Endothelial cell (in vitro differentiated cells): ENCODE measurements at regions not wholly inside any gene's neighbourhood (a gene's known extent, or its start where the extent isn't known, plus 50 kb on each side); places are given as distances from the start of the nearest gene placed in this dataset.

Experiments
- DNase-seq: peaks from one replicate; pipeline ENCODE4 v3.0.0; 2021; ENCODE audit warnings: low spot score
- H3K27ac Mint-ChIP-seq: one replicate; pipeline ENCODE4 v1.8.0; 2021; ENCODE audit warnings: mixed read lengths, inconsistent platforms; ENCODE audit not compliant: unreplicated experiment
- H3K27me3 Mint-ChIP-seq: one replicate; pipeline ENCODE4 v1.8.0; 2021; ENCODE audit warnings: mild to moderate bottlenecking, moderate library complexity, mixed read lengths, inconsistent platforms; ENCODE audit not compliant: unreplicated experiment
- H3K36me3 Mint-ChIP-seq: one replicate; pipeline ENCODE4 v1.8.0; 2021; ENCODE audit warnings: mild to moderate bottlenecking, low read depth, mixed read lengths, inconsistent platforms; ENCODE audit not compliant: unreplicated experiment
- H3K4me1 Mint-ChIP-seq: one replicate; pipeline ENCODE4 v1.8.0; 2021; ENCODE audit warnings: mild to moderate bottlenecking, mixed read lengths, inconsistent platforms; ENCODE audit not compliant: unreplicated experiment
- H3K4me3 Mint-ChIP-seq: one replicate; pipeline ENCODE4 v1.8.0; 2021; ENCODE audit warnings: mild to moderate bottlenecking, mixed read lengths, inconsistent platforms; ENCODE audit not compliant: unreplicated experiment
- H3K9me3 Mint-ChIP-seq: one replicate; pipeline ENCODE4 v1.8.0; 2021; ENCODE audit warnings: mixed read lengths, inconsistent platforms; ENCODE audit not compliant: unreplicated experiment
- TF ChIP-seq, protein P1 (sequence below): fragments of 200-600 bp; sonication (generic); IDR thresholded peaks from one replicate; pipeline ENCODE4 v1.5.0; 2021; ENCODE audit warnings: antibody characterized with exemption; ENCODE audit not compliant: unreplicated experiment

GRCh38 chr2:192888109-192888508 is 693.4 kb upstream of the TMEFF2 start:
- H3K36me3 Mint-ChIP-seq = peaks cover 4% of the 10 kb centered on the region
- no peaks in the 10 kb centered on the region for H3K9me3 Mint-ChIP-seq
- no peak overlapping the region for H3K27ac Mint-ChIP-seq
- H3K4me1 Mint-ChIP-seq = peaks cover 4% of the 10 kb centered on the region
- H3K4me3 Mint-ChIP-seq = no peak overlapping the region
- TF ChIP-seq, protein P1, sequence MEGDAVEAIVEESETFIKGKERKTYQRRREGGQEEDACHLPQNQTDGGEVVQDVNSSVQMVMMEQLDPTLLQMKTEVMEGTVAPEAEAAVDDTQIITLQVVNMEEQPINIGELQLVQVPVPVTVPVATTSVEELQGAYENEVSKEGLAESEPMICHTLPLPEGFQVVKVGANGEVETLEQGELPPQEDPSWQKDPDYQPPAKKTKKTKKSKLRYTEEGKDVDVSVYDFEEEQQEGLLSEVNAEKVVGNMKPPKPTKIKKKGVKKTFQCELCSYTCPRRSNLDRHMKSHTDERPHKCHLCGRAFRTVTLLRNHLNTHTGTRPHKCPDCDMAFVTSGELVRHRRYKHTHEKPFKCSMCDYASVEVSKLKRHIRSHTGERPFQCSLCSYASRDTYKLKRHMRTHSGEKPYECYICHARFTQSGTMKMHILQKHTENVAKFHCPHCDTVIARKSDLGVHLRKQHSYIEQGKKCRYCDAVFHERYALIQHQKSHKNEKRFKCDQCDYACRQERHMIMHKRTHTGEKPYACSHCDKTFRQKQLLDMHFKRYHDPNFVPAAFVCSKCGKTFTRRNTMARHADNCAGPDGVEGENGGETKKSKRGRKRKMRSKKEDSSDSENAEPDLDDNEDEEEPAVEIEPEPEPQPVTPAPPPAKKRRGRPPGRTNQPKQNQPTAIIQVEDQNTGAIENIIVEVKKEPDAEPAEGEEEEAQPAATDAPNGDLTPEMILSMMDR = no peak
- no peak for DNase-seq
- no peaks in the 10 kb centered on the region for H3K27me3 Mint-ChIP-seq

DNA sequence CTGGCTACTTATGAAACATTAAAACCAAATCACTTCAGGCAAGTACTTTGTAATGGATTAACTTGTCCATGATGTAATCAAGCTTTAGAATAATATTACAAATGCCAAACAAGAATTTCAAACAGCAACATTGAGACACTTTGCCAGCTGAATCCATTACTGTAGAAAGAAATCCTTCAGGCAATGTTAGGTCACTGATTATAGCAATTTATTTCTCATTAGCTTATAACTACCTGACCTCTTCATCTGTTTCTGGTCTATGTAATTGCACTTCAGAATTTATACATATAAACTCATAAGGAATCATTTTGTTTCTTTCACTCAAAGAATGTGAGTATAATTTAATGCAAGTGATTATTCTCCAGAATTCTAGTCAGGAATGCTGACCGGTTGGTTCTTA is 692.6 kb upstream of the TMEFF2 start:
- TF ChIP-seq, protein P1 = no peak
- no peaks in the 10 kb centered on the region for H3K36me3 Mint-ChIP-seq

GRCh38 chr2:192886636-192887035 is 691.9 kb upstream of the TMEFF2 start:
- peaks cover 4% of the 10 kb centered on the region for H3K4me1 Mint-ChIP-seq
- no peak overlapping the region for H3K4me3 Mint-ChIP-seq
- TF ChIP-seq, protein P1 = no peak
- H3K36me3 Mint-ChIP-seq = no peaks in the 10 kb centered on the region
- no peak for DNase-seq
- no peaks in the 10 kb centered on the region for H3K9me3 Mint-ChIP-seq
- H3K27ac Mint-ChIP-seq = no peak overlapping the region
- no peaks in the 10 kb centered on the region for H3K27me3 Mint-ChIP-seq

More for the DNA sequence above, 692.6 kb upstream of the TMEFF2 start:
- Mint-ChIP-seq H3K4me1 (peaks cover 4% of the 10 kb centered on the region), H3K27me3 (no peaks in the 10 kb centered on the region), H3K4me3 (no peak overlapping the region), H3K9me3 (no peaks in the 10 kb centered on the region), H3K27ac (no peak overlapping the region)
- no peak for DNase-seq

GRCh38 chr2:192885569-192886160 is 690.9 kb upstream of the TMEFF2 start:
- TF ChIP-seq, protein P1 = no peak
- H3K27me3 Mint-ChIP-seq = peaks cover 1% of the 10 kb centered on the region
- no peak overlapping the region for H3K4me3 Mint-ChIP-seq
- H3K27ac Mint-ChIP-seq = no peak overlapping the region
- H3K9me3 Mint-ChIP-seq = no peaks in the 10 kb centered on the region
- DNase-seq = no peak
- no peaks in the 10 kb centered on the region for H3K36me3 Mint-ChIP-seq
- peaks cover 8% of the 10 kb centered on the region for H3K4me1 Mint-ChIP-seq

- H3K27ac Mint-ChIP-seq = no peak overlapping the region
- H3K4me3 Mint-ChIP-seq = no peak overlapping the region
Observed at GRCh38 chr2:192877159-192877558, 682.4 kb upstream of the TMEFF2 start.

More at GRCh38 chr2:192877159-192877558, 682.4 kb upstream of the TMEFF2 start:
- no peaks in the 10 kb centered on the region for H3K36me3 Mint-ChIP-seq
- no peaks in the 10 kb centered on the region for H3K9me3 Mint-ChIP-seq
- TF ChIP-seq, protein P1 = no peak
- peaks cover 1% of the 10 kb centered on the region for H3K27me3 Mint-ChIP-seq
- peaks cover 3% of the 10 kb centered on the region for H3K4me1 Mint-ChIP-seq
- no peak for DNase-seq
